Duodenal mucosa (tissue), 2 donors: ENCODE measurements at regions not wholly inside any gene's neighbourhood (a gene's known extent, or its start where the extent isn't known, plus 50 kb on each side); places are given as distances from the start of the nearest gene placed in this dataset.
"Not testable (repeated sequence)": the region's sequence is repeated elsewhere in the genome, so short reads cannot be mapped to it uniquely, and the experiment has no call there.

Source experiments
- H3K27ac ChIP-seq: one replicate; pipeline ENCODE4 v1.7.0; 2013; ENCODE audit warnings: low read depth, low read length
- H3K27me3 ChIP-seq, 2 donors: one replicate each; pipeline ENCODE4 v1.7.0; 2013; ENCODE audit warnings: low read length in 2 of 2, control low read depth in 1 of 2; ENCODE audit not compliant: insufficient read depth in 2 of 2, control insufficient read depth in 1 of 2
- H3K36me3 ChIP-seq, 2 donors: one replicate each; pipeline ENCODE4 v1.7.0; 2013; ENCODE audit warnings: low read length in 2 of 2, control low read depth in 1 of 2; ENCODE audit not compliant: insufficient read depth in 2 of 2, control insufficient read depth in 1 of 2
- H3K4me1 ChIP-seq, 2 donors: one replicate each; pipeline ENCODE4 v1.7.0; 2013; ENCODE audit warnings: low read length in 2 of 2, control low read depth in 1 of 2; ENCODE audit not compliant: insufficient read depth in 2 of 2, control insufficient read depth in 1 of 2
- H3K4me3 ChIP-seq, 2 donors: one replicate each; pipeline ENCODE4 v1.7.0; 2013; ENCODE audit warnings: low read length in 2 of 2, low read depth in 1 of 2
- H3K9ac ChIP-seq, 2 donors: one replicate each; pipeline ENCODE4 v1.7.0; 2013; ENCODE audit warnings: low read length in 2 of 2, low read depth in 1 of 2
- H3K9me3 ChIP-seq, 2 donors: one replicate each; pipeline ENCODE4 v1.7.0; 2013; ENCODE audit warnings: low read length in 2 of 2, control low read depth in 1 of 2; ENCODE audit not compliant: control insufficient read depth in 1 of 2

DNA sequence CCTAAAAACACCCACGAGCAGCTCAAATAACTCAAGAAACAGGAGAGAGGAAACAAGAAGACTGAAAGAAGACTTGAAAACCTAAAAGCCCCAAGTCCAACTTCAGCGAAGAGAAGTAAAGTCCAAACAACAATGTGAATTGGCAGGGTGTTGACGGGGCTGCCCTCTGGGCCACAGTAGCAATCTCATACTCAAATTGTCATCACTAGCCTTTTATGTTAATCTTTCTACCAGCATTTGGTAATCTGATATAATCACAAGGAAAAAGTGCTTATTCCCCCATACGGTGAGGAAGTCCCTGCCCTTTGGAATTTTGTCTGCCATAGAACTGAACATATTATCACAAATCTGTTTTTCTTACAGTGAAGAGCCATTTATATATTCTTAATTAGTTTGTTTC, 51.5 kb upstream of the IFNE start:
- Histone ChIP-seq H3K27me3 (no peaks in the 10 kb centered on the region), H3K9ac (no peak overlapping the region), H3K4me3 (no peak overlapping the region), H3K9me3 (no peaks in the 10 kb centered on the region), H3K4me1 (no peaks in the 10 kb centered on the region), H3K27ac (no peak overlapping the region), H3K36me3 (peaks cover 4 to 9% of the 10 kb centered on the region in 2 donors)

DNA sequence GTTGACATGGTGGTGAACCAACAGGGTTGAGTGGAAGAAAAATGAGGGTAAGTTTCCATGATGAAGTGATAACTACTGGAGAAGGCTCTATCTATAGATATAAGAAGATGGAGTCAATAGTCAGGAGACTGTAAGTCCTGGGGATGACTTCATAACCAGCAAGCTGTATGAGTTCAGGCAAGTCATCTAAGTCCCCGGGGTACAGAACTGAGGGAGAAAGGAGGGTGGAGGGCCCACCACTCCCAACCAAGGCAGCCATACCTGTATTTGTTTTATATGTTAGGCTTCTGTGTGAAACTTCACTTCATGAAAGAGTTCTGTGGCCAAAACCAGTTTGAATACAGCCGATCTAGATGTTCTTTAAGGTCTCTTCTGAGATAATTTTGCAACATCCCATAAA, 53.3 kb upstream of the IFNE start:
- no peaks in the 10 kb centered on the region for H3K27me3 ChIP-seq
- no peak overlapping the region for H3K9ac ChIP-seq

DNA sequence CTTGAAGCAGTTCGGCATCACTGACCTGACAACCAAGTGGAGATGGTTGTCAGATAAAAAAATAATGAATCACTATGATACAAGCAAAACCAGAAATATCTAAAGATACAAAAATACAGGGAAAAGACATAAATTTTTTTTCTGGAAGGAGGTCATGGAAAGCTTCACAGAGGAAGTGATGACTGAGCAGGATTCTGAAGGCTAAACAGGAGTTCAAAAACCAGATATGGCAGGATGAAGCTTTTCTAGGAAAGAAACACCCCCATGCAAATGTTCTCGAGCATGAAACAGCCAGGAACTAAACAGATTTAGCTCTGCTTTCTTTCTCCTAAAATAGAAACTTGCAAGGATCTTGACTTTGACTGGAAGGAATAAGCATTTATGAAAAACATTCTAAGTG, 60.7 kb upstream of the IFNE start:
- H3K36me3 ChIP-seq: no peaks in the 10 kb centered on the region
- H3K4me3 ChIP-seq: peak overlapping the region; percentile 5 to 7
- peaks cover 0 to 6% of the 10 kb centered on the region in 2 donors for H3K9me3 ChIP-seq
- H3K27ac ChIP-seq: no peak overlapping the region
- no peak overlapping the region for H3K9ac ChIP-seq
- H3K27me3 ChIP-seq: no peaks in the 10 kb centered on the region
- peaks cover 0 to 9% of the 10 kb centered on the region in 2 donors for H3K4me1 ChIP-seq

More for the DNA sequence above, 53.3 kb upstream of the IFNE start:
- Histone ChIP-seq H3K4me3 (no peak overlapping the region), H3K27ac (no peak overlapping the region), H3K36me3 (peaks cover 0 to 3% of the 10 kb centered on the region in 2 donors), H3K9me3 (no peaks in the 10 kb centered on the region), H3K4me1 (no peaks in the 10 kb centered on the region)

DNA sequence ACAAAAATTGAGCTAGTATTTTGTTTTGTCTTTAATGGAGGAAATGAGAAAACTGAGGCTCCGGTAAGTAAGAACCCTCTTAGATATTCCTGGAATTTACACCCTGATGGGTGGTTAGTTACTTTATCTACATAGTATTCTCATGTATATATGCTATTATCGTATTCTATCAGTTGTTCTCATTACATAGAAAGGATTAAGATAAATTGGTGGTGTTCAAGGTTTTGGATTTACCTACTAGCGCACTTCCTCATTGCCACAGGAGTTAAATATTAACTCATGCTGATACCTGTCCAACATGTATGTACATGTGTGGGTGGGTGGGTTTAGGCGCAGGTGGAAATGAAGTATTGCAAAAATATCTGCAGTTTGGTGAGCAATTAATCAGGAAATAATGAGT, 61.1 kb upstream of the IFNE start:
- Histone ChIP-seq H3K4me1 (peaks cover 2 to 13% of the 10 kb centered on the region in 2 donors), H3K9ac (no peak overlapping the region), H3K4me3 (peak overlapping the region in 1 of 2 donors; percentile 5), H3K27ac (no peak overlapping the region), H3K27me3 (no peaks in the 10 kb centered on the region), H3K9me3 (peaks cover 0 to 6% of the 10 kb centered on the region in 2 donors), H3K36me3 (no peaks in the 10 kb centered on the region)

DNA sequence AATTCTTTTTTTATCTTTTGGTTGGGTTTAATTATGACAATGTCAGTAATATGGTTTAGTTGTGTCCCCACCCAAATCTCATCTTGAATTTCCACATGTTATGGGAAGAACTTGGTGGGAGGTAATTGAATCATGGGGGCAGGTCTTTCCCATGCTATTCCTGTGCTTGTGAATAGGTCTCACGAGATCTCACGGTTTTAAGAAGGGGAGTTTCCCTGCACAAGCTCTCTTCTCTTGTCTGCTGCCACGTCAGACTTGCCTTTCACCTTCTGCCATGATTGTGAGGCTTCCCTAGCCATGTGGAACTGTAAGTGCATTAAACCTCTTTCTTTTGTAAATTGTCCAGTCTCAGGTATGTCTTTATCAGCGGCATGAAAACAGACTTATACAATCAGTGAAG, 61.7 kb upstream of the IFNE start:
- not testable (repeated sequence) for H3K27me3 ChIP-seq, H3K9ac ChIP-seq, H3K9me3 ChIP-seq, H3K4me3 ChIP-seq, H3K27ac ChIP-seq, H3K36me3 ChIP-seq
- H3K4me1 ChIP-seq: peaks cover 8 to 19% of the 10 kb centered on the region in 2 donors

DNA sequence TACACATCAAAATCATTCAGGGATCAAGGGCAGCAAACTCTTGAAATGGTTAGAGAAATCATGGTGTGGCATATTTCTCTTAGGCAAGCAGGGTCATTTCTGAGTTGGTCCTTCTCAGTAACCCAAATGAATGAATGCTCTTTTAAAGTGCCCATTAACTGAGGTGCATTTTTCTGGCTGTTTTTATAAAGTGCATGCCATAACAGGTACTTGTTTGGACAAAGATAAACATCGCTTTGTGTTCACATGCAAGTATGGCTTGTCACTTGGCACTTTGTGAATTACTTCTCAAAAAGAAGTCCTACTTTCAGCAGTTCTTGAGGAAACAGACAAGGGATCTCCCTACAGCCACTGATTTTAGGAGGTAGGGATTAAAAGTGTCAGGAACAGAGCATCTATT, 64.8 kb upstream of the IFNE start:
- no peaks in the 10 kb centered on the region for H3K36me3 ChIP-seq
- no peak overlapping the region for H3K27ac ChIP-seq
- no peak overlapping the region for H3K4me3 ChIP-seq
- peaks cover 0 to 6% of the 10 kb centered on the region in 2 donors for H3K9me3 ChIP-seq
- peaks cover 36 to 46% of the 10 kb centered on the region in 2 donors for H3K4me1 ChIP-seq
- no peaks in the 10 kb centered on the region for H3K27me3 ChIP-seq
- H3K9ac ChIP-seq: no peak overlapping the region

DNA sequence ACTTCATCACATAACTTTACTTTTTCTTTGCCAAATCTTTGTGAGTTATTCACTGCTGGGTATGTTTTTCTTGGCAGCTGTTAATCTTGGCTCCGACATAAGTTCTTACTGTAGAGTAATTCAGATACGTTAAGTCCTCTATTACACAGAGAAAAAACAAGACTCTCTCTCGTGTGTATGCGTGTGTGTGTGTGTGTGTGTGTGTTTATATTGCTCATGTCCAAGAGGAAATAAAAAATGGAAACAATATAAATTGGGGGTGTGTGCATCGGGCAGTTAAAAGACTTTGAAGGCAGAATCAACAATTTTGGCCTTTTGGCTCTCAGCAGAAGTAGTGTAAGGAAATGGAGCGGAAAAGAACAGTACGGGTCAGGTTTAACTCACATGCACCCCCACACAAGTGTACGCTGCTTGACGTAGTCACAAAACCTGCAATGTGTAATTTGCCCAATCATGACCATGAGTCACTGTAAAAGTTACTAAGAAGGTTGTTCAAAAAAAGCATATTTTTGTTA, 67.2 kb upstream of the IFNE start:
- Histone ChIP-seq H3K27ac (no peak overlapping the region), H3K9ac (no peak overlapping the region), H3K36me3 (no peaks in the 10 kb centered on the region), H3K27me3 (no peaks in the 10 kb centered on the region), H3K4me3 (peak overlapping the region; percentile 28 to 41), H3K4me1 (peaks cover 49 to 60% of the 10 kb centered on the region in 2 donors), H3K9me3 (peaks cover 0 to 2% of the 10 kb centered on the region in 2 donors)

DNA sequence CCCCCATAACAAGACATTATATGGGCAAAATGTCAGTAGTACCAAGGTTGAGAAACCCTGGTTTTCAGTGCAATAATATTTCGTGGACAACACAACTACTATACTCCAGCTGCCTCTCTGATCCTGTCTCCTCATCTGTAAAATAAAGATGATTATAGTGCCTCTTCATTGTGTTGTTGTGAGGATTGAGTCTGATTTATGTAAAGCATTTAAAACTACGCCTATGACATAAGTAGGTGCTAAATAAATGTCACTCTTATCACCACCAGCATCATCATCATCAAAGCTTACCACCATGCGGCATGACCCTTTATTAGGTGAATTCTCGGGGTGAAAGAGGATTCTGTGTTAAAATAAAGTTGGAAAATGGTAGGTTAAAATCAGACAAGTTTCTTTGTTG, 67.8 kb upstream of the IFNE start:
- Histone ChIP-seq H3K4me3 (peak overlapping the region; percentile 0 to 41), H3K27ac (no peak overlapping the region), H3K36me3 (no peaks in the 10 kb centered on the region), H3K9ac (no peak overlapping the region), H3K9me3 (no peaks in the 10 kb centered on the region), H3K27me3 (no peaks in the 10 kb centered on the region), H3K4me1 (peaks cover 49 to 60% of the 10 kb centered on the region in 2 donors)

DNA sequence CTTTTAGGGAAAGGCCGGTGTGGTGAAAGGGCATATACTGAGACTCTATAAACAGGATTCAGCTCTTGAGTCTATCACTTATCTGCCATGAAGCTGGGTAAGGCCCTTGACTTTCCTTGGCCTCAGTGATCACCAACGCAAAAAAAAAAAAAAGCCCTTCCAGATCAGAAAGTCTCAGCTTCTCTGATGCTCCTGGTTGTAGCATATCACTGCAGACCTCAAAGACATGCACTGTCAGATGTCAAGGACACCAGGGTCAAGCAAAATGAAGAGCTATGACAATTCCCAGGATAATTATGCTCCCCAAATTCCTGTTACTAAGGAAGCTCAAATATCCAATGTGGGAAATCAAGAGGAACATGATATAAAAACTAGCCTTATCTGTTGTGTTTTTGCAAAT, 68.3 kb upstream of the IFNE start:
- Histone ChIP-seq H3K9me3 (no peaks in the 10 kb centered on the region), H3K4me3 (no peak overlapping the region), H3K9ac (no peak overlapping the region), H3K4me1 (peaks cover 49 to 60% of the 10 kb centered on the region in 2 donors), H3K36me3 (no peaks in the 10 kb centered on the region), H3K27me3 (no peaks in the 10 kb centered on the region), H3K27ac (no peak overlapping the region)

DNA sequence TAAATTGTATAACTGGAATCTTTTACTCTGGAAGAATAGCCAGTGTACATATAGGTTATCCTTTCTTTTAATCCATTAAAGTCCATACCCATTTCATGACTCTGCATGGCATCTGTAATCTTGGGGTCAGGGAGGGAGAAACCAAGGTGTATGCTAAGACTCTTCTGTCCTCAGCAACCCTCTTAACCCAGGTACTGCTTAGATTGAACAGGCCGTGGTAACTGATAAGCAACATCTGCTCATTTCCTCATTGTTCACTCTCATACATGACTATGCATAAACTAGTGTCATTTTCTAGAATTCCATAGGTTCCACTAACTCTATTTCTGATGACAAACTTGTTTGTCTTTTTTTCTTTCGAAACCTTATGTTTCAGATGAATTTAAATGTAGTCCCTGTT, 69.3 kb upstream of the IFNE start:
- Histone ChIP-seq H3K4me3 (no peak overlapping the region), H3K27ac (no peak overlapping the region), H3K27me3 (peaks cover 0 to 2% of the 10 kb centered on the region in 2 donors)

More for the DNA sequence above, 69.3 kb upstream of the IFNE start:
- Histone ChIP-seq H3K36me3 (no peaks in the 10 kb centered on the region), H3K9ac (no peak overlapping the region), H3K4me1 (peaks cover 49 to 60% of the 10 kb centered on the region in 2 donors), H3K9me3 (no peaks in the 10 kb centered on the region)
